Loucy (cell line): ENCODE measurements at regions not wholly inside any gene's neighbourhood (a gene's known extent, or its start where the extent isn't known, plus 50 kb on each side); places are given as distances from the start of the nearest gene placed in this dataset.

ENCODE experiments used
- EZH2phosphoT487 ChIP-seq: fragments of 200-600 bp; IDR thresholded peaks from 2 replicates; pipeline ENCODE4 v1.6.1; 2018; ENCODE audit warnings: antibody characterized with exemption, mild to moderate bottlenecking, moderate library complexity, borderline replicate concordance
- TF ChIP-seq, protein P1 (sequence below): fragments of 200-600 bp; sonication (generic); conservative IDR thresholded peaks from 2 replicates; pipeline ENCODE4 v1.5.1; 2014; ENCODE audit warnings: mild to moderate bottlenecking, antibody characterized with exemption, low read length

DNA sequence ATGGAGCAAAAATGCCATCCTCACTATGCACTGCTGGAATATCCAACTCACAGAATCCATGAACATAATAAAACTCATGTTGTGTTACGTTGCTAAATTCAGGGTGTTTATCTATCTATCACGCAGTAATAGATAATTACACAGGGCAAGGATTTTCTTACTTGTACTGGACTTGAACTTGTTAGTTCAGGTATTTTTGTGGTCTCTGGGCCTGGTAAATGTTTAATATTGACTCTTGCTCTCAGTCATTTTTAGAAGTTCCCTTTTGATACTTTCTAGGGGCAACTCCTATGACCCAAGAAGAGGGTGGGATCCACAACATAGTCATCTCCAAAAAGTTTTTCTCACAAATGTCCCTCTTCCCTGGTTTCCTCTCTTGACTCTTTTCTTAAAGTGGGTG, 522.4 kb upstream of the IGFBP7 start:
- TF ChIP-seq, protein P1, sequence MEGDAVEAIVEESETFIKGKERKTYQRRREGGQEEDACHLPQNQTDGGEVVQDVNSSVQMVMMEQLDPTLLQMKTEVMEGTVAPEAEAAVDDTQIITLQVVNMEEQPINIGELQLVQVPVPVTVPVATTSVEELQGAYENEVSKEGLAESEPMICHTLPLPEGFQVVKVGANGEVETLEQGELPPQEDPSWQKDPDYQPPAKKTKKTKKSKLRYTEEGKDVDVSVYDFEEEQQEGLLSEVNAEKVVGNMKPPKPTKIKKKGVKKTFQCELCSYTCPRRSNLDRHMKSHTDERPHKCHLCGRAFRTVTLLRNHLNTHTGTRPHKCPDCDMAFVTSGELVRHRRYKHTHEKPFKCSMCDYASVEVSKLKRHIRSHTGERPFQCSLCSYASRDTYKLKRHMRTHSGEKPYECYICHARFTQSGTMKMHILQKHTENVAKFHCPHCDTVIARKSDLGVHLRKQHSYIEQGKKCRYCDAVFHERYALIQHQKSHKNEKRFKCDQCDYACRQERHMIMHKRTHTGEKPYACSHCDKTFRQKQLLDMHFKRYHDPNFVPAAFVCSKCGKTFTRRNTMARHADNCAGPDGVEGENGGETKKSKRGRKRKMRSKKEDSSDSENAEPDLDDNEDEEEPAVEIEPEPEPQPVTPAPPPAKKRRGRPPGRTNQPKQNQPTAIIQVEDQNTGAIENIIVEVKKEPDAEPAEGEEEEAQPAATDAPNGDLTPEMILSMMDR, result no peak
- TF ChIP-seq EZH2phosphoT487, result no peak
